Fibroblast of lung (primary cell): ENCODE measurements at regions not wholly inside any gene's neighbourhood (a gene's known extent, or its start where the extent isn't known, plus 50 kb on each side); places are given as distances from the start of the nearest gene placed in this dataset.

Source experiments
- EZH2 ChIP-seq: IDR thresholded peaks from 2 replicates; pipeline ENCODE4 v1.5.1; 2012; ENCODE audit warnings: low read length, control low read depth, mild to moderate bottlenecking; ENCODE audit errors: missing control alignments
- TF ChIP-seq, protein P1 (sequence below), 2 donors: IDR thresholded peaks in 1 of 2; conservative IDR thresholded peaks in 1 of 2; 1 replicate in 1 of 2; 2 replicates in 1 of 2; pipeline ENCODE4 v1.5.1; 2011 to 2012; ENCODE audit warnings: low read length in 2 of 2, control low read depth in 1 of 2, inconsistent platforms in 1 of 2, low read depth in 1 of 2, mild to moderate bottlenecking in 1 of 2

DNA sequence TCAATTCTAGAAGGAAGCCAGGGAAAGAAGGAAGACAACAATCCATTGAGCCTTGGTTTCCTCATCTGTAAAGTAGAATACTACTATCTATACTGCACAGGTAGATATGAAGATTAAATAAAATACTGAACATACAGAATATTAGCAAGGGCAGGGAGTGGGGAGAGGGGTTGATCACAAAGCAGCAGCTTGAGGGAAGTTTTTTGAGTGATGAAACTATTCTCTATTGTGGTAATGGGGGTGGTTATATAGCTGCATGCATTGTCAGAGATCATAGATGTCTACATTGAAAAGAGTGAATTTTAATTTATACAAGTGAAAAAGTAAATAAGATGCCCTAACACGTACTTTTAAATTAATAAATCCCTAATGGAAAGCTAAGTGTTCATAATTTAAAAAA, 242.6 kb upstream of the LRTM1 start:
- TF ChIP-seq, protein P1, sequence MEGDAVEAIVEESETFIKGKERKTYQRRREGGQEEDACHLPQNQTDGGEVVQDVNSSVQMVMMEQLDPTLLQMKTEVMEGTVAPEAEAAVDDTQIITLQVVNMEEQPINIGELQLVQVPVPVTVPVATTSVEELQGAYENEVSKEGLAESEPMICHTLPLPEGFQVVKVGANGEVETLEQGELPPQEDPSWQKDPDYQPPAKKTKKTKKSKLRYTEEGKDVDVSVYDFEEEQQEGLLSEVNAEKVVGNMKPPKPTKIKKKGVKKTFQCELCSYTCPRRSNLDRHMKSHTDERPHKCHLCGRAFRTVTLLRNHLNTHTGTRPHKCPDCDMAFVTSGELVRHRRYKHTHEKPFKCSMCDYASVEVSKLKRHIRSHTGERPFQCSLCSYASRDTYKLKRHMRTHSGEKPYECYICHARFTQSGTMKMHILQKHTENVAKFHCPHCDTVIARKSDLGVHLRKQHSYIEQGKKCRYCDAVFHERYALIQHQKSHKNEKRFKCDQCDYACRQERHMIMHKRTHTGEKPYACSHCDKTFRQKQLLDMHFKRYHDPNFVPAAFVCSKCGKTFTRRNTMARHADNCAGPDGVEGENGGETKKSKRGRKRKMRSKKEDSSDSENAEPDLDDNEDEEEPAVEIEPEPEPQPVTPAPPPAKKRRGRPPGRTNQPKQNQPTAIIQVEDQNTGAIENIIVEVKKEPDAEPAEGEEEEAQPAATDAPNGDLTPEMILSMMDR (conservative IDR thresholded peaks at IDR 0.05 in 1 of 2, IDR thresholded peaks at IDR 0.05 in 1 of 2; ENCODE audit: low read depth in 1 of 2, low read length in 2 of 2) = no peak
- TF ChIP-seq EZH2 = no peak
